VCaP (cell line): ENCODE measurements at regions not wholly inside any gene's neighbourhood (a gene's known extent, or its start where the extent isn't known, plus 50 kb on each side); places are given as distances from the start of the nearest gene placed in this dataset.

Experiments
- H3K27ac ChIP-seq: fragments of 450-650 bp; 2 replicates; pipeline ENCODE4 v1.5.1; 2017
- TF ChIP-seq, protein P1 (sequence below): fragments of 450-650 bp; conservative IDR thresholded peaks from 2 replicates; pipeline ENCODE4 v1.5.1; 2017; ENCODE audit warnings: mild to moderate bottlenecking, moderate library complexity

DNA sequence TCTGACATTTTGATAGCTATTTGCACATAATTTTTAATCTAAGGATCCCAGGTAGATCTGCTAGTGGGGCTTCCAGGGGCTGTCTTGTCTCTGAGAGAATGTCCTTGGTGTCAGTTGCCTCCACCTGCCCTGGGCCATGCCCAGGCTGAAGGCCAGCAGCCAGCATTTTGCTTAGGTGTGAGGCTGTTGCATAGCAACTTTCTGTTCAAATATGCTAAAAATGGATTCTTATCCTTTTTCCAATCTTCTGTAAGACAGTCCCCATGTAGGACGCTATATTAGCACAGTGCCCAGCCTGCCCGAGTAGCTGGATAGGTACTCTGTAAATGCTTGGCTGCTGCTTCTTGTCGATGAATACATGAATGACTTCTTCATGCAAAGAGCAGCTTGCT is 62.5 kb upstream of the CITED2 start:
- H3K27ac ChIP-seq: no peak overlapping the region
- TF ChIP-seq, protein P1, sequence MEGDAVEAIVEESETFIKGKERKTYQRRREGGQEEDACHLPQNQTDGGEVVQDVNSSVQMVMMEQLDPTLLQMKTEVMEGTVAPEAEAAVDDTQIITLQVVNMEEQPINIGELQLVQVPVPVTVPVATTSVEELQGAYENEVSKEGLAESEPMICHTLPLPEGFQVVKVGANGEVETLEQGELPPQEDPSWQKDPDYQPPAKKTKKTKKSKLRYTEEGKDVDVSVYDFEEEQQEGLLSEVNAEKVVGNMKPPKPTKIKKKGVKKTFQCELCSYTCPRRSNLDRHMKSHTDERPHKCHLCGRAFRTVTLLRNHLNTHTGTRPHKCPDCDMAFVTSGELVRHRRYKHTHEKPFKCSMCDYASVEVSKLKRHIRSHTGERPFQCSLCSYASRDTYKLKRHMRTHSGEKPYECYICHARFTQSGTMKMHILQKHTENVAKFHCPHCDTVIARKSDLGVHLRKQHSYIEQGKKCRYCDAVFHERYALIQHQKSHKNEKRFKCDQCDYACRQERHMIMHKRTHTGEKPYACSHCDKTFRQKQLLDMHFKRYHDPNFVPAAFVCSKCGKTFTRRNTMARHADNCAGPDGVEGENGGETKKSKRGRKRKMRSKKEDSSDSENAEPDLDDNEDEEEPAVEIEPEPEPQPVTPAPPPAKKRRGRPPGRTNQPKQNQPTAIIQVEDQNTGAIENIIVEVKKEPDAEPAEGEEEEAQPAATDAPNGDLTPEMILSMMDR: no peak

DNA sequence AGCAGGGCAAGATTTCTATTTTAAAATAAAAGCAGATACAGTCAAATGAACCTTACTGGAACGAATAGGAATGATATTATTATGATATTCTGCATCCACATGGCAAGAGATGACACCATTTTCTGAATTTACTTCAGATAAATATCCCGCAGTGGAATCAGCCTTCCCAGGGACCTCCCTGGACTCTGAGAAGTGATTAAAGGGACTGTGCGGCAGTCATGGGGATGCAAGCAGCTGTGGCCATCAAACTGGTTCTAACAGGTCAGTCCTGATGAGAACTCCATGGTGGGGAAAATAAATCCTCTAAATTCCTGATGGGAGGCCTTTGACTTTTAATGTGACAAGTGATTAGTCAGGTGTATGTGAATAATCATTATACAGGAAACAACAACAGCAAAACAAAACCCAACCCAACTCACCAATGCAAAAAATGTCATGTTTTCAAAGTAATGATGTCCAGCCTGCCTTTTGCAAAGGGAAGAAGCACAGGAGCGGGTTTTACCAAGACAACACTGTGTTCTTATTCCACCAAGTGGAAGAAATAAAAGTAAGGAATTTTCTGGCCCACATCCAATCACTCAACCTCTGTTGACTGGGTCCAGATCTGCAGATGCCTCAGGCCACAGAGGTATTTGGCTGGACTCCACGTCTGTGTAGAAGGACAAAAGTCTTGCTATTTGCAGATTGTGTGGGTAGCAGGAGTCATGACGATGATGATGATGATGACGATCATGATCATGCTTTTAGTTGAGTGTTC is 61.9 kb upstream of the CITED2 start:
- no peak overlapping the region for H3K27ac ChIP-seq
- TF ChIP-seq, protein P1: no peak

DNA sequence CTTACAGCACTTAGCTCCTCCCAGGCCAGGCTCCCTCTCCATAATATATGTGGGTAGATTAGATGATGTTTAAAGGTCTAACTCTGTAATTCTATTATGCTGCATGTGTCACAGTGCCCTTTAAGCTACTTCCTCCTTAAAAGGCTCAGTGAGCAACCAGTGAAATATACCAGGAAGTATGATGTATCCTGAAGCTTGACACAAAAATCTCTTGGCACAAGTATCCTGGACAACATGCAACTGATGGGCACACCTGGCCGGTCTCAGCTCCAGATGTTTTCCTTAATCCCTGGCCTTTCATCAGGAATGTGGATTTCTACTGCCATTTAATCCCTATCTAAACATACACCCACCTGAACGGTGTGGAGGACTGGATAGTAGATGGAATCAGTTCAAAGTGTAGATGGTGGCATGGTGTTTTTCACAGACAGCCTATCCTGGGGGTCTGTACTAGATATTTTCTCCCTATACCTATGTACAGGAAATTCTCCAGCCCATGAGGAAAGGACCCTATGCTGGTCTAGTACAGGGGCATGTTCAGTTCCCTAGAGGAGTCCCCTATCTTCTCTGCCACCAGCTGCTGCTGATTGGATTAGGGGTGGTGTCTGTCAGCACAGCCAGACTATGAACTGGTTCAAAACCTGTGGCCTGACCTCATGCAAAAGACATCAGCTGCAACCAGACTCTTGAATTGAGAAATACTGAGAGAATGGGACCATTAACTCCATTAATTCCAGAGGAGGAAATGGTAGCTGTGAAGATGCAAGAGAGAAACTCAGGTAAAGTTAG is 59.4 kb upstream of the CITED2 start:
- TF ChIP-seq, protein P1: no peak

DNA sequence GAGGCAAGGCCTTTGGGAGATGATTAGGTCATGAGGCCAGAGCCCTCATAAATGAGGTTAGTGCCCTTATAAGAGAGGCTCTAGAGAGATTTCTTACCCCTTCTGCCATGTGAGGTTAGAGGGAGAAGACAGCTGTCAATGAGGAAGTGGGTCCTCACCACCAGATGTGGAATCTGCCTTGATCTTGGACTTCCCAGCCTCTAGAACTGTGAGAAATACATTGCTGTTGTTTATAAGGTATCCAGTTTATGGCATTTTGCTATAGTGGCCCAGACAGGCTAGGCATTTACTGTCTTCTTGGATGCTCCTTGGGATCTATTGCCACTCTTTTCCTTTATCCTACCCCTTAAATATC is 57.1 kb upstream of the CITED2 start:
- TF ChIP-seq, protein P1: no peak
- no peak overlapping the region for H3K27ac ChIP-seq

More for the DNA sequence above, 59.4 kb upstream of the CITED2 start:
- no peak overlapping the region for H3K27ac ChIP-seq

DNA sequence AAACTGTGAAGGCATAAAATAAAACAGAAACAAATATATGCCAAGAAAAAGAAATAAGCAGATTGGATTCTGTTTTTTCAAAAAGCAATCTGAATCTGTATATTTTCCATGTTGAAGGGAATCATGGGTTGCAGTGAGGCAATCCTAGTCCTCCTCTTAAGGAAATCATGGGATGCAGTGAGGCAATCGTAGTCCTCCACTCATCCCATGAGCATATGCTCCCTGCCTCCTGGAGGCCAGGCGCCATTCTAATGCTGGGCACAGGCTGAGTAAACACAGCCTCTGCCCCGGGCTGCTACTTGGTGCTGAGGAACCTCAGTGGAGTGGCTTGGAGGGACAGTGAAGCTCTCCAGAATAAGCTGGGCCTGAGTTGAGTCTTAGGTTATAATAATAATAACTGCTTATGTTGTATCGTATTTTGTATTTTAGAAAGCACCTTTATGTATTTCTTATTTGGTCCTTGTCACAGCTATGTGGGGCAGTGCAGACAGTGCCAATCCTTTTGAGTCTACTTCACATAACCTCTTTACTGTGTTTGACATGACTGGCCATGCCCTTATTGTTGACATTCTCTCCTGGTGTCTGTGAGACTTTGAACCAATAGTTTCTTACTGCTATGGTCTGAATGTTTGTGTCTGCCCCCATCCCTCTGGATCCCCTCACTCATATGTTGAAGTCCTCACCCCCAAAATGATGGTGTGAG is 56.6 kb upstream of the CITED2 start:
- TF ChIP-seq, protein P1: no peak
- H3K27ac ChIP-seq: no peak overlapping the region

DNA sequence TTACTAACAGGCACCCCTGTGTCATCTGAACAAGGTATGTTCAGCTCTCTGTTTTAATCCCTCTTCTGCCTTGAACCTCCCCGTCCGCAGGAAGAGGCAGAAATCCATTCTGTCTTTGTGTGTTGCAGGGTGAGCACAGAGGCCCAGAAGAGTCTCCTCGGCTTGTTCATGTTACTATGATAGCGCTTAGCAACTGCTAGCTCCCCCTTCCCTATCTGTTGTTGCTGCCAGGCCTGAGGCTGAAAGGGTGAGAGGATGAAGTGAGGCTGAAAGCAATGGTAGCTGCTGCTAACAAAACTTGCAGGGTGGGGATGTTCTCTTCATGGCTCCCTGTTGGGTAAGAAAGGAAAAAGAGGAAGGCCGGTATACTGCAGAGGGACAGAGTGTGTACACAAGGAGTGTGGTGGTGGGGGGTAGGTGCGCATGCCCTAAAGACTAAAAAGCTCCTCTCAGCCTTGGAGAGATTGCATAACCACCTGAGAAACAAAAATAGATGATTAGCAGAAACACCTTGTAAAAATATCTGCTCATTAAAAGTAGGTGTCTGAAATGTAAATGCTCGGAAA is 55.2 kb upstream of the CITED2 start:
- H3K27ac ChIP-seq: no peak overlapping the region
- TF ChIP-seq, protein P1: no peak

DNA sequence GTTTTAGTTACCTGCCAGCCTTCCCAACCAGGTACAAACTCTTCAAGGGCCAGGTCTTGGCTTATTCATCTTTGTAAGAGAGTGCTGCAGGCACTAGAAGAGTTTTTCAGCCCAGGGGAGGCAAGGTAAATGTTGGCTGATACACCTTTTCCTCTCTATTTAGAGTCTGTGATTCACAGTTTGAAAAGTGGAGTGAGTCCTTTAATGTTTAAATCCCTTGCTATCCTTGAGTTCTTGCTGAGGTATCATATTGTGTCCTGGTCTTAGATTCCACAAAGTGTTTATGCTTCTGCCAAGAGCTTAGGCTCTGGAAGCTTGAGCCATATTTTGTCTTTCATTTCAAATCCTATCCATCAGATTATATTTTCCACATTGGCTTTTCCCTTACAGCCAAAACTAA is 52.8 kb upstream of the CITED2 start:
- TF ChIP-seq, protein P1: no peak
- H3K27ac ChIP-seq: no peak overlapping the region
